Nephron progenitor cell (in vitro differentiated cells): ENCODE measurements at regions not wholly inside any gene's neighbourhood (a gene's known extent, or its start where the extent isn't known, plus 50 kb on each side); places are given as distances from the start of the nearest gene placed in this dataset.

ENCODE experiments used
- DNase-seq: peaks from one replicate; pipeline ENCODE4 v3.0.0; 2021
- H3K27ac Mint-ChIP-seq: 2 replicates; pipeline ENCODE4 v1.8.0; 2021; ENCODE audit warnings: mild to moderate bottlenecking, moderate library complexity, mixed read lengths
- H3K27me3 Mint-ChIP-seq: 2 replicates; pipeline ENCODE4 v1.8.0; 2021; ENCODE audit warnings: mild to moderate bottlenecking, low read depth, mixed read lengths; ENCODE audit not compliant: poor library complexity
- H3K36me3 Mint-ChIP-seq: 2 replicates; pipeline ENCODE4 v1.8.0; 2021; ENCODE audit warnings: low read depth, mixed read lengths
- H3K4me1 Mint-ChIP-seq: 2 replicates; pipeline ENCODE4 v1.8.0; 2021; ENCODE audit warnings: mixed read lengths
- H3K4me3 Mint-ChIP-seq: 2 replicates; pipeline ENCODE4 v1.8.0; 2021; ENCODE audit warnings: mild to moderate bottlenecking, moderate library complexity, mixed read lengths
- H3K9me3 Mint-ChIP-seq: 2 replicates; pipeline ENCODE4 v1.8.0; 2021; ENCODE audit warnings: mild to moderate bottlenecking, moderate library complexity, mixed read lengths
- TF ChIP-seq, protein P1 (sequence below): fragments of 200-600 bp; sonication (generic); IDR thresholded peaks from 2 replicates; pipeline ENCODE4 v1.5.0; 2021; ENCODE audit warnings: antibody characterized with exemption

- DNase-seq, result peak; percentile 17
- H3K36me3 Mint-ChIP-seq, result no peaks in the 10 kb centered on the region
- H3K4me1 Mint-ChIP-seq, result peaks cover 5% of the 10 kb centered on the region
- H3K4me3 Mint-ChIP-seq, result no peak overlapping the region
- TF ChIP-seq, protein P1, sequence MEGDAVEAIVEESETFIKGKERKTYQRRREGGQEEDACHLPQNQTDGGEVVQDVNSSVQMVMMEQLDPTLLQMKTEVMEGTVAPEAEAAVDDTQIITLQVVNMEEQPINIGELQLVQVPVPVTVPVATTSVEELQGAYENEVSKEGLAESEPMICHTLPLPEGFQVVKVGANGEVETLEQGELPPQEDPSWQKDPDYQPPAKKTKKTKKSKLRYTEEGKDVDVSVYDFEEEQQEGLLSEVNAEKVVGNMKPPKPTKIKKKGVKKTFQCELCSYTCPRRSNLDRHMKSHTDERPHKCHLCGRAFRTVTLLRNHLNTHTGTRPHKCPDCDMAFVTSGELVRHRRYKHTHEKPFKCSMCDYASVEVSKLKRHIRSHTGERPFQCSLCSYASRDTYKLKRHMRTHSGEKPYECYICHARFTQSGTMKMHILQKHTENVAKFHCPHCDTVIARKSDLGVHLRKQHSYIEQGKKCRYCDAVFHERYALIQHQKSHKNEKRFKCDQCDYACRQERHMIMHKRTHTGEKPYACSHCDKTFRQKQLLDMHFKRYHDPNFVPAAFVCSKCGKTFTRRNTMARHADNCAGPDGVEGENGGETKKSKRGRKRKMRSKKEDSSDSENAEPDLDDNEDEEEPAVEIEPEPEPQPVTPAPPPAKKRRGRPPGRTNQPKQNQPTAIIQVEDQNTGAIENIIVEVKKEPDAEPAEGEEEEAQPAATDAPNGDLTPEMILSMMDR, result no peak
- H3K27ac Mint-ChIP-seq, result no peak overlapping the region
- H3K27me3 Mint-ChIP-seq, result peaks cover 70% of the 10 kb centered on the region
- peaks cover 16% of the 10 kb centered on the region for H3K9me3 Mint-ChIP-seq
These were observed 132.9 kb downstream of the SYF2 start for GRCh38 chr1:25099343-25099951.

DNA sequence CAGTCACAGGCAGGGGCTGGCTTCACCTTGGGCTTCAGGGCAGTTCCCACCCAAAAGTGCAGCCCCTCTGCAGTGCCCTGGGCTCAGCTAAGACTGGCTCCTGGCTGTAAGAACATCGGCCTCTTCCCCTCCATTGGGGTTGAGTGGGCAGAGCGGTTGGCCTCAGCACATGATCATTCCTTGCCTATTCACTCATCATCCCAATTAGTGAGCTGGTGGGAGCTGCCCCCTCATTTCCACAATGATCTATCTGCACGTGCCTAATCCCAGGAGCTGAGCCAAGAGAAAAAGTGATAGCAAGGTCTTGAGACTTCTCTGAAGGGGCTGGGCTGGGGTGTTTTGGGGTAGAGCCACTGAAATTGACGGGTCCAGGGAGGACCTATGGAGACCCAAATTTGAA, 133.6 kb downstream of the SYF2 start:
- H3K4me3 Mint-ChIP-seq, result no peak overlapping the region
- H3K36me3 Mint-ChIP-seq, result no peaks in the 10 kb centered on the region
- no peak overlapping the region for H3K27ac Mint-ChIP-seq
- no peak for DNase-seq
- peaks cover 16% of the 10 kb centered on the region for H3K9me3 Mint-ChIP-seq
- H3K4me1 Mint-ChIP-seq, result peaks cover 5% of the 10 kb centered on the region
- TF ChIP-seq, protein P1, result no peak
- H3K27me3 Mint-ChIP-seq, result peaks cover 67% of the 10 kb centered on the region

DNA sequence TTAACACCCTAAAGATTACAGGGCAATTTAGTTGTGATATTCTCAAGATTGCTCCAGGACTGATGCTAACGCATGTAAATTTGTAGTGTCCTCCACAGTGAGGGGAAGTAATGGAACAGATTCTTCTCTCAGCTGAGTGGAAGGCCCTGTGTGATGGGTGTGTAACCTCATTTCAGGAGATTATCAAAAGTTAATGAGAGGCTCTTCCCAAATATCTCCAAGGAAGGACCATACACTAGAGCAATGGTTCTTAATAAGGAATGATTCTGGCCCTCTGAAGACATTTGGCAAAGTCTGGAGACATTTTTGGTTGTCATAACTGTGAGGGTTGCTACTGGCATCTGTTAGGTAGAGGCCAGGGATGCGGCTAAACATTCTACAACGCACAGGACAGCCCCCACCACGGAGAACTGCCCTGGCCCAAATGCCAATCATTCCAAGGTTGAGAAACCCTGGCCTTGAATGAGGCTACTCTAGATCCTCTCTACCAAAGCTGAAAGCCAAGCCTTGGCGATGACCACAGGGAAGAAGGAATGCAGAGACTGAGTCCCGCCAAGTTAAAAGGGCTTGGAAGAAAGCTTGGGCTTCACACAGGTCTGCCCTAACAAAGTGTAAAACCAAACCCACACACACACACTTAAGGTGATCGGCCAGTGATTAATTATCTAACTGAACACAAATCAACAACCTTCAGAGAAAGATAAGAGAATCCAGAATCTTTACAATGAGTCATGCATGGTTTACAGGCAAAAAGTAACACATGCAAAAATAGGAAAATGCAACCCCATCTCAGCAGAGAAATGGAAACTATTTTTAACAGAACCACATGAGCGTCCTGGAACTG, 135.8 kb downstream of the SYF2 start:
- H3K9me3 Mint-ChIP-seq, result peaks cover 16% of the 10 kb centered on the region
- no peak overlapping the region for H3K4me3 Mint-ChIP-seq
- H3K36me3 Mint-ChIP-seq, result no peaks in the 10 kb centered on the region
- H3K27ac Mint-ChIP-seq, result no peak overlapping the region
- TF ChIP-seq, protein P1, result no peak
- DNase-seq, result no peak
- peaks cover 60% of the 10 kb centered on the region for H3K27me3 Mint-ChIP-seq
- H3K4me1 Mint-ChIP-seq, result peaks cover 5% of the 10 kb centered on the region

- no peak for DNase-seq
- peaks cover 16% of the 10 kb centered on the region for H3K9me3 Mint-ChIP-seq
- no peak overlapping the region for H3K27ac Mint-ChIP-seq
- H3K4me1 Mint-ChIP-seq, result peaks cover 10% of the 10 kb centered on the region
- H3K27me3 Mint-ChIP-seq, result peaks cover 59% of the 10 kb centered on the region
- H3K4me3 Mint-ChIP-seq, result no peak overlapping the region
- H3K36me3 Mint-ChIP-seq, result no peaks in the 10 kb centered on the region
- TF ChIP-seq, protein P1, result no peak
These were observed 136.6 kb downstream of the SYF2 start for GRCh38 chr1:25095635-25096200.

DNA sequence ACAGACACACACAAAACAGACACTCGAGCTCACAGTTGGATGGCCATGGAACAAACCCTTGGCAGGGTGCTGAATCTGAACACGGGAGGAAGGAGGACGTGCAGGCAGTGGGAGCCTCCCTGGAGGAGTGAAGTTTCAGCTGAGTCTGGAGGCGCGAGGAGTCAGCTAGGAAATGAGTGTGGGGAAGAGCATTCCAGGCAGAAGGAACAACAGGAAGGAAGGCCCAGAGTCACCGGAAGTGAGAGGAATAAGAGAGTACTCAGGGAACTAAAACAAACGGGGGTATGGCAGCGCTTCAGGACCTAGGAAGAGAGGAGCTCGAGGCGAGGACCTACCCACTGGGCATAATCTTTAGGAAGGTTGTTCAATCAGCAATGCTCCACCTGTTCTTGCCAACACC, 137.3 kb downstream of the SYF2 start:
- H3K4me1 Mint-ChIP-seq, result peaks cover 10% of the 10 kb centered on the region
- no peak overlapping the region for H3K27ac Mint-ChIP-seq
- no peak for DNase-seq
- peaks cover 16% of the 10 kb centered on the region for H3K9me3 Mint-ChIP-seq
- TF ChIP-seq, protein P1, result no peak
- no peaks in the 10 kb centered on the region for H3K36me3 Mint-ChIP-seq
- H3K4me3 Mint-ChIP-seq, result no peak overlapping the region
- peaks cover 62% of the 10 kb centered on the region for H3K27me3 Mint-ChIP-seq
